ENCODE measurements at regions not wholly inside any gene's neighbourhood (a gene's known extent, or its start where the extent isn't known, plus 50 kb on each side); places are given as distances from the start of the nearest gene placed in this dataset.
"Not testable (repeated sequence)": the region's sequence is repeated elsewhere in the genome, so short reads cannot be mapped to it uniquely, and the experiment has no call there.

DNA sequence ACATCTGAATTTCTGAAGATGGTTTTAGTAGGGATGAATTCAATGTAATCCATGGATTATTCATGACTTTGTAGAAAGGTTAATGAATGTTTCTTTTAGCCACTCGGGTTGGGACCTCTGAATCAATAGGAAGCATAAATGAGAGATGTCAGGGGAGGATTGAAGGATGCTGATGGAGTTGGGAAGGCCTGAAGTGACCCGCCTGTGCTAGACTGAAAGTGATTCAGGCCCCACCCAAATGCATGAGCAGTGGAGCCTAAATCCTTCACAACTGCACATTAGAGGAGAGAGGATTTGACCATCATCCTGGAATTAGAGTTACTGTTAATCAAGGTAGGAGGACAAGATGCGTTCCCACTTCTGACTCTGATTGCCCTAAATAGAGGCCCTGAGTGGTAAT lies 162.2 kb upstream of the PTPN20 start:
- DNase-seq (ENCODE audit: low spot score) = not testable (repeated sequence)

DNA sequence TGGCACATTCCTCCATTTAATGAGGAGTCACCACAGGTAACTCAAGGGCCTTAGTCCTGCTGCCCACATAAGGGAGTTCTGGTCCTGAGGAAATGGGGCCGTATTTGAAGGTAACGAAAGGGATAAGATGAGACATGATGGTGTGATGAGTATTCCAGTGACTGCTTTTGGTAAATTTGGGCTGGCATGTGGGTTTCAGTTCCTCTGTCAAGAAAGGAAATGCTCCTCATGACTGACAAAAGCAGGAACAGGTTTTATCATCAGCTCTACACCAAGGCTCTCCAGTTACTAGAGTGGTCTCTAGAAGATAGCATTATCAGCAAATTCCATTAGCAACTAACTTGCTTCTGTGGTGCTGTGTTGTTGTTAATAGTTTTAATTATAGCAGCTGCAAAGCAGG lies 161.8 kb upstream of the PTPN20 start:
- not testable (repeated sequence) for DNase-seq (ENCODE audit: low spot score)

DNA sequence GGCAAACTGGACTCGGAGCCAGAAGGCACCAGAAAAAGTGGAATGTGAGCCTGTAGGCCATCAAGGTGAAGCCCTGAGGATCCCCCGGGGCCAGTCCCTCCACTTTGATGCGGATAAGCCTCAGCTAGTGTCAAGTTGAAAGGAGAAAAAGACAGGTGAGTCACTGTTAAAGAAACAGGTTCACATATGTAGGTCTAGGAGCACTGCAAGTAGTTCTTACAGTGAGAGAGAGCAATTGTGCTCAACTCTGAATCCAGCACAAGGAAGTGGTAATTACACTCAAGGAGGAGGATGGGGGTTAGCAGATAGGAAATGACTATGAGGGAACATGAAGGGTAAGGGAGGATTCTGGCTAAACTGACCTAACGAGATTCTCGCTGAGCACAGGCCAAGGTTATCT lies 157.5 kb upstream of the PTPN20 start:
- not testable (repeated sequence) for DNase-seq (ENCODE audit: low spot score)

DNA sequence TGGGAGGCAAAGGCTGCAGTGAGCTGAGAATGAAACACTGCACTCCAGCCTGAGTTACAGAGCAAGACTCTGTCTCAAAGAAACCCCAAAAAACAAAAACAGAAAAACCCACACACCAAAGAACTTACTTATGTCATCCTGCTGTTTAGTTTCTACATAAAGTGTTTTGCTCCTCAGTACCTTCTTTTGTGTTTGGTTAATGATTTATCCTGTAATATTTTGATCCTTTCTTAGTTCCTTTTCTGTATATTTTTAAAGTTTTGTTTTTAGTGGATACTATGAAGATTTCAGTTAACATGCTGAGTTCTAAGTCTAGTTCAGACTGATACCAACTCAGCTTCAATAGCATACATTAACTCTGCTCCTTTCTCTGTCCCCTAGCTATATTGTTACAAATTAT lies 149.8 kb upstream of the PTPN20 start:
- not testable (repeated sequence) for DNase-seq (ENCODE audit: low spot score)

DNA sequence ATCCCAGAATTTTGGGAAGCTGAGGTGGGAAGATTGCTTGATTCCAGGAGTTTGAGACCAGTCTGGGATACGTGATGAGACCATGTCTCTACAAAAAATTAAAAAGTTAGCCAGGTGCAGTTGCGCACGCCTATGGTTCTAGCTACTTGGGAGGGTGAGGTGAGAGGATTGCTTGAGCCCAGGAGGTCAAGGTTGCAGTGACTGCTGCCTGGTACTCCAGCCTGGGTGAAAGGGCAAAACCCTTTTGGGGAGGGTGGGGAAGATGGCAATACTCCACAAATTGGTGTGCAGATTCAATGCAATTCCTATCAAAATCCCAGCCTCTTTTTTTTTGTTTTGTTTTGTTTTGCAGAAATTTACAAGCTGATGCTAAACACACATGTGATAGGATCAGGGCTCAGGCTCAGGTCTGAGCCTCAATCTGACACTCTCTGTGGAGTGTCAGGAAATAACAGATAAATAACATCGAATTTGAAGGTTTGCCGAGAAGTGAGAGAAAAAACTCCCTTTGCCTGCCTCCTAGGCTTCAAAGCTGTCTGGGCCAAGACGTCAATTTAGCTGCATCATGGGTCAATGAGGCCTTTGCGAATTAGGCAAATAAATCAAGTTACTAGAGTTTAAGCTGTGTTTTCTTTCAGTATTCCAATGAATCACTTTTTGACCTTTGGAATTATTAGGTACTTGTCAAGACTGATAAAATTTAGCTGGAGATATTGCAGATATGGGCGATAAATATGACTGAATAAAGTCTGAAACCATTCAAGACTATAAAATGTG lies 142.5 kb upstream of the PTPN20 start:
- not testable (repeated sequence) for DNase-seq (ENCODE audit: low spot score)

DNA sequence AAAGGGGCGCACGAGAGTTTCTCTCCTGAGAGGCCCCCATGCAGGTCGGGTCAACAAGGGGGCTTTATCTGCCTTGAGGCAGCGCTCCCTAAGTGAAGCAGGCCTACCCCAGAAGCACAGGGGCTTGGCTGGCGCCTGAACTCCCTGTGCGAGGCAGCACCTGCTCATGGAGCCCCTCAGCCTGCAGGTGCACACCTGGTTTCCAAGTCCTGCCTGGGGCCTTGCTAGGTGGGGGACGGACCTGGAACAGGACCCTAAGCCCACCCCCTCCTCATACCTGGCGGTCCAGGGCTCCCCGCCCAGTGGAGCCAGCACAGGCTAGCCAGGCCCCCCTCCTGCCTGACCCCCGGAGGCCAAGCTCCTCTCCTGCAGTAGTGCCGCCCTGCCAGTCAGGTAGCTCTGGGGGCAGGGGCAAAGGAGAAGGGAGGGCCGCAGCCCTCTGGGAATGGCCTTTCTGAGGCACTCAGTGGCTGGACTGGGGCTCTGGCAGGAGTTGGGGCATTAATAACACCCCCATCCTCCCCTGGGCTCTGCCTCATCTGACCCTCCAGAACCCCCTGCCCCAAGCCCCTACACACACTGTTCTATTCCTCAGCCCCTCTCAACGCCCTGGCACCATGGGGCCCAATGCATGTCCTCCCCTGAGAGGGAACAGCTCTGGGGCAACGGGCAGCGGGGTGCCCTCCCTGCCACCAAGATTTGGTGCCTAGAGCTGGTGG lies 137.9 kb upstream of the PTPN20 start:
- not testable (repeated sequence) for DNase-seq (ENCODE audit: low spot score)

DNA sequence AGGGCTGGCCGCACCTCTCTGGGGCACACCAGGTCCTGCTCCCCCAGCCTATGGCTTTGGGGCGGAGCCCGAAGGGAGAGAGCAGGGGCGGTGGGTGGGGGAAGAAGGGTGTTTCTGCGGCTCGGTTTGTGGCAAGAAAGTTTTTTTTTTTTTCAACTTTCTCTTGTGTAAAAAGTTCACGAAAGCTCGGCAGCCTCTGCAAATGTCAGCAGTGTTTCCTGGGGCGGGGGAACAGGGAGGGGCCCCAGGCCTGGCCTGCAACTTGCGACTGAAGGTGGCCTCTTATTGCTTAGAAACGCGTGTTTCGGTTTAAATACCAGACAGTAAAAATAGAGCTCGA lies 137.4 kb upstream of the PTPN20 start:
- not testable (repeated sequence) for DNase-seq (ENCODE audit: low spot score)

DNA sequence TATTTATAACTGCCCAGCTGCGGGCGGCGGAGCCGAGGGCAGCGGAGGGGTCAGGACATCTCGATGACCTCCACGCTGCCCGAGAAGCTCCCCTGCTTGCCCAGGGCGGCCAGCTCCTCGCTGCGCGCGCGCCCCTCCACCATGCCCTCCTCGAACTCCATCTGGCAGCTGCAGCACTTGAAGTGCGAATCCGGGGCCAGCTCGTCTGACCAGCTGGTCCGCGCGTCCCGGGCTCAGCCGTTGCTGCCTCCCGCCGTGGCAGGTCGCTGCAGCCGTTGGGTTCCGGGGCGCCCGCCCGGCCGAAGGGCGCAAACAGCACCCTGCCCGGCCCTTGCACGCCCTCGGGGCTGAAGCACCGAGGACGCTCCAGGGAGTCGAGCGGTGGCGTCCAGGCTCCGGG lies 136.9 kb upstream of the PTPN20 start:
- DNase-seq (ENCODE audit: low spot score) = not testable (repeated sequence)

DNA sequence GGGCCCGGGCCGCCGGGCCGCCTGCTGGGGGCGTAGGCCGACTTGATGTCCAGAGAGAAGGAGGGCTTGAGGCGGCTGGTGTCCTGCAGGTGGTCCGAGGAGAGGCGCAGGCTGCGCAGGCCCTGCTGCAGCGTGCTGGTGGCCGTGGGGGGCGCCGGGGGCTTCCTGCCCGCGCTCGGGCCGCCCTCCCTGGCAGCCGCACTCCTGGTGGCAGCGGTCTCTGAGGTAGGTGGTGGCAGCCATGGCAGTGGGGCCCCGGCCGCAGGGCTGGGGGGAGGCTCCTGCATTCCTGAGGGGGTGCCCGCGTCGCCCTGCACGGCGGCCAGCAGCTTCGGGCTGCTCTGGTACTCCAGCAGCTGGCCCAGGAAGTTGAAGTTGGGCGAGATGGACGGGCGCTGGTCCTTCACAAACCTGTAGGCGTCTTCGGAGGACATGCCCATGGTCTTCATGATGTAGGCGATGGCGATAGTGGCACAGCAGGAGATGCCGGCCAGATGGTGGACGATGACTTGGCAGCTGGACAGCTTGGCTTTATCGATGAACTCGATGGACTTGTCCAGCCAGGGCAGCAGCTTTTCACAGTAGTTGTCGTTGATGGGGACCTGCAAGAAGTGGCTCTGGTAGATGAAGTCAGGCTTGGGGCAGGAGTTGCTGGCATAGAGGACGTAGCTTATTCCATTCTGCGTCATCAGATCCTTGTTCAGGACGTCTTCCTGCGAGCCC lies 136.1 kb upstream of the PTPN20 start:
- DNase-seq (ENCODE audit: low spot score) = not testable (repeated sequence)

DNA sequence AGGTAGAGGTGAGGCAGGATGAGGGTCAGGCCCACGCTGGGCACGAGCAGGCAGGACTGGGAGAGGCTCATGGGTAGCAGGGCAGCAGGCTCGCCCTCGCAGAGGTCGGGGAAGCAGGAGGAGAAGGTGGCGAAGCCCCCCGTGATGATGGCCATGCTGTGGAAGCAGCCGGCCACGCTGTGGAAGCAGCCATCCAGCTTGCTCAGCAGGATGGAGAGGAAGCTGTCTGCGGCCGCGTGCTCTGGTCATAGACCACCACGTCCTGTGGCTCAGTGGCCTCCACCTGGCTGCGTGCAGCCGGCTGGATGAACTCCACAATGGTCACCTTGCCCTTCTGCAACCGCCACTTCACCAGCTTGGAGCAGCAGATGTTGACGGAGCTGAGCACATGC lies 135.6 kb upstream of the PTPN20 start:
- not testable (repeated sequence) for DNase-seq (ENCODE audit: low spot score)

DNA sequence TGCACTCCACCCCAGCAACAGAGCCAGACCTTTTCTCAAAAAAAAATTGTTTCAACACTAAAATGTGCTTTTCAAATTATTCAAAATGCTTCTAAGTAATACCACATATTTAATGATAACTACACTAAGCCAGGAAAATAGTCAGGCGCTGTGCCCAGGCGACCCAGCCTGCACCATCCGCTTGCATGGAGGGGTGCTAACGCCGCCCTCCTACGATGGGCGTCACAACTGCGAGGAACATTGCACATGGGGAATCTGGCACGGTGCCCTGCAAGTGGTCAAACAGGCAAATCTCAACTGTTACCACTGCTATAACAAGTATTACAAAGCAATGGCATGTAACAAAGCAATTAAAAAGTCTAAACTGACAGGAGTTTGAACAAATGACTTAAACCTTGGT lies 131.7 kb upstream of the PTPN20 start:
- DNase-seq (ENCODE audit: low spot score) = not testable (repeated sequence)

DNA sequence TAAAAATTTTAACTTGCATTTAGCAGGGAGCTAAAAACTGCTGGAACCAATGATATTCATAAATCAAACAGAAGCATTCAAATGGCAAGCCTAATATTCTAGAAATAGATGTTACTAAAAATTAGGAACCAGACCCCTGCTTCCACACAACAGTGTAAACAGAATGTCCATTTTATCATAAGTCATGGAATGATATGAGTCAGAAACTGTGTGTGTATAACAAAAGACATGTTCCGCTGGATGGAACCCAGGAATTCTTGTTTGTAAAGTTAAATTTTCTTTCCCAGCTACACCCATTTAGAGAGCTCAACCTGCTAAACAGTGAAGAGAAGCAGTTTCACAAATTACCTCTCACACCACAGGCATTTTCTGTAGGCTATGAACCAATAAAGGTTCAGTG lies 131.1 kb upstream of the PTPN20 start:
- not testable (repeated sequence) for DNase-seq (ENCODE audit: low spot score)

DNA sequence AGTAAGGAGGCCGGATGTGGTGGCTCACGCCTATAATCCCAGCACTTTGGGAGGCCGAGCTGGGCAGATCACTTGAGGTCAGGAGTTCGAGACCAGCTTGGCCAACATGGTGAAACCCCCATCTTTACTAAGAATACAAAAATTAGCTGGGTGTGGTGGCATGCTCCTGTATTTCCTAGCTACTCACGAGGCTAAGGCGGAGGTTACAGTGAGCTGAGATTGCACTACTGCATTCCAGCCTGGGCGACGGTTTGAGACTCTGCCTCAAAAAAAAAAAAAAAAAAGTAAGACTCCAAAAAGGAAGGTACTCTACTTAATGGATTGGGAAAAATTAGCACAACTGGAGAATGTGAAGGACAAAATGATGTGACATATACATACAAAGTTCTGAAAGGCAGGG lies 130.2 kb upstream of the PTPN20 start:
- not testable (repeated sequence) for DNase-seq (ENCODE audit: low spot score)

DNA sequence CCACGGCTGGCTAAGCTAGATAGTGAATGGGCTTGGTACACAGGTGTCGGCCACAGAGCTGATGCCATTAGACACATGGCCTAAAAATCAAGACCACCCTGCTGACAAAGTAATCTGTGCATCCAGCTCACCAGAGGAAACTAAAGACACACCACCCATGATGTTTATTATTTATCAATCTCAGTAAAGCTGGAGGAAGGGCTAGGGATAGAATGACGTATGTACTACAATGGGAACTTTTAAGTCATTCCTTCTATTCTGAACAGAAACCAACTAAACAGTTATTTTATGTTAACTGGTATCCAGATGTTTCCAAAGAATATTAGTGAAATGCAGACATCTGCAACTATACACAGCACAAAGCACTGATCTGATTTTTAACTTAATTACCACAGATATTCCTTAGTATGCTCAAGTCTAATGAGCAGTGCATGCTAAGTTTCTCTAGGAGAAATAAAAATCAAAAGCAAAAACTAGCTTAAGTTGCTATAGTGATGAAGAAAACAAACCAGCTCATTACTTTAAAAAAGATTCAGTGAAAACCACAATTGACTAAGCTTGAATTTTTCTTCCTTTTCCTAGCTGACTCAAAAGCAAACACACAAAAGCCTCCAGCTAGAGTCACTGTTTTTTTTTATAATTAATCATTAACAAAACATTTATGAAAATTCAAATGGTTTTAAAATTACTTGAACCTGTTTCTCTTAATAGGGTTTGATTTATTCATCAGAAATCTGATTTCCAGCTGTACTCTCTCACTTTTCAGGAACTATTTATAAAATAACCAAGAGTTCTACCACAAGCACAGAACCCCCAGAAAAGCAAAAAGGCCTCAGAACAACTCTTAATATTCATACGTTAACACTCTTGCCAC lies 129.0 kb upstream of the PTPN20 start:
- DNase-seq (ENCODE audit: low spot score) = not testable (repeated sequence)

DNA sequence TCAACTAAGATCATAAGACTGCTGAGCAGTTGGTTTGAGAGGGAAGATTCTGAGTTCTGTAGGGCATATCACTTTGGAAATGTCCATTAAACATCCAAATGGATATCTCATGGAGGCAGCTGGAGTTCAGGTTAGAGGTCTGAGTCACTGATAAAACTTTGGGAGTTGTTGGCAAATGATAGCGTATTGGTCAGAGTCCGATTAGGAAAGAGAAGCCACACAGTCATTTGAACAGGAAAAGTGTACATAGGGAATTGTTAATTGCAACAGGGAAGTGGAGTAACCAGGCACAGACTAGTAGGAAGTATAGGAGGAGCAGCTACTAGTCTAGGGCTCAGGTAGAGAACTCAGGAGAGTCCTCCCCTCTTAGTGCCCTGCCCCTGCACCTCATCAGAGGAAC lies 126.6 kb upstream of the PTPN20 start:
- not testable (repeated sequence) for DNase-seq (ENCODE audit: low spot score)

DNA sequence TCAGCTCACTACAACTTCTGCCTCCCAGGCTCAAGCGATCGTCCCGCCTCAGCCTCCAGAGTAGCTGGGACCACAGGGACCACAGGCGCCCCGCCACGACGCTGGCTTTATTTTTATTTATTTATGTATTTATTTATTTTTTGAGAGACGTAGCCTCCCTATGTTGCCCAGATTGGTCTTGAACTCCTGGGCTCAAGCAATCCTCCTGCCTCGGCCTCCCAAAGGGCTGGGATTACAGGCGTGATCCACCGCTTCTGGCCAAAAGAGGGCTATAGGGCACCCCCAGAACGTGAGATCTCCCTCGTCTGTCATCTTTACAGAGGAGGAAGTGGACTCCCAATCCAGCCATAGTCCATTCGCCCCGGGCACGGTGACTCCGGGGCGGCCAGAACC lies 125.1 kb upstream of the PTPN20 start:
- DNase-seq (ENCODE audit: low spot score) = not testable (repeated sequence)

DNA sequence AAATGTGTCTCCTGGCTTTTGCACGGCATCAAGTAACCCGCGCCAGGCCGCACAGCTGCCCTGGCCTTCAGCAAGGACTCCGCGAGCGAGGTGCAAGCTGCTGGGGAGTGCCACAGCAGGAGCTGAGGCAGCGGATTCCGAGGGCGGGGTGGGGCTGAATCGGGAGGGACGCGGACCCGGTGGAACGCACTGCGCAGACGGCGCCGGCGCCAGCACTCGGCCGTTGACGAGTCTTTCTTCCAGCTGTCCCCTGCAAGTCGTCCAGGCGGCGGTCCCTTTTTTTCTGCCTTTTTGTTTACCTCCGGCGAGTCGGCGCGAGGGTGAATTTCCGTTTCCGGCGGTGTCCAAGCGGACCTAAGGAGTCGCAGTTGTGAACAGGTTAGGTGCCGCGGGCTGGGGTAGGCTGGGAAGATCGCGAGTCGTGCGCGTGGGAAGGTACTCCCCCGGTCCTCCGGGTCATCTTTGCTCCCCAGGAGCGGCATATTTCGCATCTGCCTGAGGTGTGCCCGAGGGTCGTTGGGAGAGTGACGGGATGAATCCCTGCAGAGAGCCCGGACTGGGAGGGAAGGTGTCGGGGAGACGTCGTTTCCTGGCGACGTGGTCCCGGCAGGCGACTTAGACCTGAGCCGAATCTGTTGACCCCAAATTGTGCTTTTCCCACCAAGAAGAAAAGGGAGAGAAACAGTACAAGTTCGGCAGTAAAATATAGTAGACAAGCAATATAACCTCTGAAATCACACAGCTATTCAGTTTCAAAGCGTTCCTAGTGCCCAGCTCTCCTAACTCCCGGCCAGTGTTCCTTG lies 124.5 kb upstream of the PTPN20 start:
- DNase-seq (ENCODE audit: low spot score) = peak; percentile 84

DNA sequence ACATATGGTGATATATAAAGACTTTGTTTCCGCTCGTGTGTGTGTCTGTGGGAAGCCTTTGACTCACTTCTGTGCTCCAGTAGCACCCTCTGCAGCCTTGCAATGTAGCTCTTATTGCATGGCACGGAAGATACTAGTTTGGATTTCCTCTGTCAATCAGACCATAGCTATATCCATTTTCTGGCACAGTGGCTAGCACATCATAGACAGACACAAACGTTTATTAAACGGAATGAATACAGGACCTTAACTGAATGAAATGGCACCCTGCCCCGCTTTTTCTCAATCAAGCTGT lies 124.0 kb upstream of the PTPN20 start:
- DNase-seq (ENCODE audit: low spot score) = peak; percentile 3

DNA sequence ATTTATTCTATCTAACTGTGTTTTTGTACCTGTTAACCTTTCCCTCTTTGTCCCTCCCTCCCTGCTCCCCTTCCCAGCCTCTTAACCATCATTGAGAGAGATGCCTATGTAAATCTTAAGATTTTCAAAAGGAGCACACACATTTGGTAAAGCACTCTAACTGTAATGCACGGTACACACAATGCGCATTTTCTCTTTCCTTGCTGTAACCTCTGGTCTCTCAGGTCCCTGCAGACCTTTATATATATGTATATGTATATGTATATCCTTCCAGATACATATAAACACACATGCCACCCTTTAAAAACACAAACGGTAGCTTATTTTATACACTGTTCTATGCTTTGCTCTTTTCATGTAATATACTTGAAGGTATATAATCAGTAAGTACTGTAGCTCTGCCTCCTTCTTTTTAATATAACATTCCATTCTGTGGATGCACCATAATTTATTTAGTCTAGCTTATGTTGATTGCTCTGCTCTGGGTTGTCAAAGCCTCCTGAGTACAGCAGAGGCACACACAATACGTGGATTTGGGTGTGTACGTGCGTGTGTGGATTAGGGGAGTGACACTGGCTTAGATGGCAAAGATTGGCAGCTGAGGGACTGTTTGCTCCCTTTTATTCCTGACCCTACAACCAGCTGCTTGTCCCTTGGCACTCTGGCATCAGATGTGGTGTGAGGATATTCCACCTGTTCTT lies 118.4 kb upstream of the PTPN20 start:
- not testable (repeated sequence) for DNase-seq (ENCODE audit: low spot score)

DNA sequence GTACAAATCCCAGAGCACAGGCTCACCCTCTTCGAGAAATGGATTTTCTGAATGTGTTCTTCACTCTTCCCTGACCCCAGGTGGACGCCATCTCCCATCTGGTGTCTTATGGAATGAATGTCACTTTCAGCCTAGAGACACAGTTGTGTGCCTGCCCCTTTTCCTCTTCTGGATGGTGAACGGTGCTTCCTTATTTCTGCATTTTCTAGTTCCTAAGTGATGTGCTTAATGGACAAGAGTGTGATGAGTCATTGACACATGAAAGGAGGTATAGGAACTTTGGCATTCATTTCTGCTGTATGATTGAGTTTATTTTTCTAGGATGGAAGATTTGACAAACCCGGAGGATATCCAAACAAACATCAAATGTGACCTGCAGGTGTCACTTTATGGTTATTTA lies 114.9 kb upstream of the PTPN20 start:
- not testable (repeated sequence) for DNase-seq (ENCODE audit: low spot score)

Data from SK-N-DZ (cell line).